CD14-positive monocyte (primary cell): ENCODE measurements at regions not wholly inside any gene's neighbourhood (a gene's known extent, or its start where the extent isn't known, plus 50 kb on each side); places are given as distances from the start of the nearest gene placed in this dataset.

Experiments used
- DNase-seq, 3 donors: peaks; one replicate each; pipeline ENCODE4 v3.0.0-alpha.2; 2011 to 2022
- H2AFZ ChIP-seq: 2 replicates; pipeline ENCODE4 v1.6.0; 2012; ENCODE audit warnings: mild to moderate bottlenecking, low read depth, low read length, inconsistent platforms; ENCODE audit not compliant: insufficient read depth, poor library complexity, severe bottlenecking
- H3K27ac ChIP-seq, 2 donors: 1 replicate in 1 of 2; 2 replicates in 1 of 2; pipeline ENCODE4 v1.5.1; 2012 to 2013; ENCODE audit warnings: low read length in 2 of 2, control low read depth in 1 of 2, inconsistent platforms in 1 of 2, low read depth in 1 of 2, mild to moderate bottlenecking in 1 of 2
- H3K27me3 ChIP-seq, 2 donors: one replicate each; pipeline versions ENCODE4 v1.6.0 to v1.6.1; 2011 to 2013; ENCODE audit warnings: low read length in 2 of 2; ENCODE audit not compliant: control insufficient read depth in 2 of 2, insufficient read depth in 2 of 2
- H3K36me3 ChIP-seq, 2 donors: replicated peaks in 1 of 2; 1 replicate in 1 of 2; 2 replicates in 1 of 2; pipeline versions ENCODE4 v1.5.1 to v1.6.1; 2012 to 2013; ENCODE audit warnings: low read length in 2 of 2, control low read depth in 1 of 2, inconsistent platforms in 1 of 2, mild to moderate bottlenecking in 1 of 2; ENCODE audit not compliant: insufficient read depth in 2 of 2, control insufficient read depth in 1 of 2
- H3K4me1 ChIP-seq, 2 donors: 1 replicate in 1 of 2; 2 replicates in 1 of 2; pipeline versions ENCODE4 v1.5.1 to v1.6.1; 2012 to 2013; ENCODE audit warnings: low read length in 2 of 2, control low read depth in 1 of 2, inconsistent platforms in 1 of 2, mild to moderate bottlenecking in 1 of 2, moderate library complexity in 1 of 2; ENCODE audit not compliant: insufficient read depth in 2 of 2, control insufficient read depth in 1 of 2
- H3K4me2 ChIP-seq: replicated peaks from 2 replicates; pipeline ENCODE3; 2012; ENCODE audit warnings: low read length, moderate library complexity, mild to moderate bottlenecking; ENCODE audit not compliant: poor library complexity, severe bottlenecking; ENCODE audit errors: extremely low read depth
- H3K4me3 ChIP-seq, 3 experiments: fragments of 200-600 bp in 1 of 3; sonication (generic) in 1 of 3; replicated peaks in 1 of 3; 1 replicate in 2 of 3; 2 replicates in 1 of 3; pipeline ENCODE4 v1.5.1; 2011 to 2013; ENCODE audit warnings: low read length in 3 of 3, mild to moderate bottlenecking in 3 of 3, control low read depth in 2 of 3, low read depth in 2 of 3, inconsistent platforms in 1 of 3, moderate library complexity in 1 of 3
- H3K79me2 ChIP-seq: 2 replicates; pipeline ENCODE4 v1.6.0; 2012; ENCODE audit warnings: mild to moderate bottlenecking, control low read depth, inconsistent platforms, low read length, moderate library complexity; ENCODE audit not compliant: insufficient read depth
- H3K9ac ChIP-seq: 2 replicates; pipeline ENCODE4 v1.6.0; 2017; ENCODE audit warnings: low read length, mild to moderate bottlenecking; ENCODE audit not compliant: insufficient read depth, poor library complexity, severe bottlenecking
- H3K9me3 ChIP-seq, 2 donors: replicated peaks in 1 of 2; 1 replicate in 1 of 2; 2 replicates in 1 of 2; pipeline versions ENCODE4 v1.5.1 to v1.6.1; 2012 to 2013; ENCODE audit warnings: low read length in 2 of 2, control low read depth in 1 of 2; ENCODE audit not compliant: control insufficient read depth in 1 of 2, insufficient read depth in 1 of 2
- H4K20me1 ChIP-seq: 2 replicates; pipeline ENCODE4 v1.6.0; 2012; ENCODE audit warnings: mild to moderate bottlenecking, low read length, control low read depth, moderate library complexity; ENCODE audit not compliant: insufficient read depth
- H3K27ac Mint-ChIP-seq, 7 donors: one replicate each; pipeline ENCODE4 v1.8.0; 2020; ENCODE audit warnings: mild to moderate bottlenecking in 7 of 7, mixed read lengths in 7 of 7, moderate library complexity in 6 of 7, inconsistent platforms in 2 of 7
- H3K27me3 Mint-ChIP-seq, 3 donors: one replicate each; pipeline ENCODE4 v1.8.0; 2021 to 2022; ENCODE audit warnings: low read depth in 3 of 3, mild to moderate bottlenecking in 3 of 3, mixed read lengths in 3 of 3, moderate library complexity in 3 of 3, inconsistent platforms in 1 of 3
- H3K36me3 Mint-ChIP-seq, 2 donors: one replicate each; pipeline ENCODE4 v1.8.0; 2020; ENCODE audit warnings: mixed read lengths in 2 of 2, inconsistent platforms in 1 of 2, mild to moderate bottlenecking in 1 of 2
- H3K4me1 Mint-ChIP-seq: one replicate; pipeline ENCODE4 v1.8.0; 2020; ENCODE audit warnings: mild to moderate bottlenecking, mixed read lengths
- H3K4me3 Mint-ChIP-seq, 2 donors: one replicate each; pipeline ENCODE4 v1.8.0; 2020; ENCODE audit warnings: mild to moderate bottlenecking in 2 of 2, mixed read lengths in 2 of 2, moderate library complexity in 1 of 2
- H3K9me3 Mint-ChIP-seq, 7 donors: one replicate each; pipeline ENCODE4 v1.8.0; 2020 to 2022; ENCODE audit warnings: mixed read lengths in 7 of 7, mild to moderate bottlenecking in 6 of 7, moderate library complexity in 6 of 7, inconsistent platforms in 2 of 7
- WGBS: methylation state at CpG from one replicate; pipeline ENCODE4 v1.1.5; 2013; ENCODE audit warnings: missing lambda C conversion rate; ENCODE audit not compliant: insufficient coverage; 5-methylcytosine and 5-hydroxymethylcytosine counted together
- intact Hi-C, 2 donors: fragments of 100-400 bp; cut with micrococcal nuclease; formaldehyde crosslinking; loops; one replicate each; pipeline versions ENCODE4 v1.15.0 to v1.15.1; 2023
- TF ChIP-seq, protein P1 (sequence below): fragments of 200-600 bp; IDR thresholded peaks from one replicate; pipeline ENCODE4 v1.8.0; 2022; ENCODE audit warnings: antibody characterized with exemption, mild to moderate bottlenecking

DNA sequence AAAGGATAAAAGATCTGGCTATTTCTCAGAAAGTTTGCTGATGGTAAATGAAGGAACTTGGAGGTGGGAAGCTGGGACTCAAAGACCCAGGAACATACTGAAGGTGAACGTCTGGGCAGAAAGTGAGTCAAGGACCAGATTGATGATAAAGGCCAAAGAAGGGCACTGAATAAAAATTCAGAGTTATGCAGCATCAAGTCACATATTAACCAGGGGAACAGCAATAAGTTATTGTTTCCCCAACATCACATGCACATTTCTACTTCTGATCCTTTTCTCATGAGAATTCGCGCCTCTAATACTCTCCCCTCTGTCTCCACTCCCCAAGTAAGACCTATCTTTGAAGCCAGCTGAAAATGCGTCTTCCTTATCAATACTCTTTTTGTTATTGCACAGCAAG lies 71.8 kb upstream of the SLC35F4 start:
- Mint-ChIP-seq H3K9me3 (peaks cover 0 to 2% (median 0%) of the 10 kb centered on the region in 7 donors), H3K4me1 (no peaks in the 10 kb centered on the region), H3K27me3 (peaks cover 0 to 1% (median 0%) of the 10 kb centered on the region in 3 donors), H3K27ac (no peak overlapping the region), H3K4me3 (no peak overlapping the region), H3K36me3 (no peaks in the 10 kb centered on the region)
- H3K9ac ChIP-seq: no peak overlapping the region
- WGBS: 100% methylated on average over 1 of the region's 4 CpGs
- DNase-seq: no peak
- H3K36me3 ChIP-seq: no peaks in the 10 kb centered on the region
- intact Hi-C loops: no loop called here
- no peaks in the 10 kb centered on the region for H3K4me1 ChIP-seq
- no peak overlapping the region for H3K27ac ChIP-seq
- H4K20me1 ChIP-seq: no peaks in the 10 kb centered on the region
- H3K9me3 ChIP-seq: no peaks in the 10 kb centered on the region
- TF ChIP-seq, protein P1, sequence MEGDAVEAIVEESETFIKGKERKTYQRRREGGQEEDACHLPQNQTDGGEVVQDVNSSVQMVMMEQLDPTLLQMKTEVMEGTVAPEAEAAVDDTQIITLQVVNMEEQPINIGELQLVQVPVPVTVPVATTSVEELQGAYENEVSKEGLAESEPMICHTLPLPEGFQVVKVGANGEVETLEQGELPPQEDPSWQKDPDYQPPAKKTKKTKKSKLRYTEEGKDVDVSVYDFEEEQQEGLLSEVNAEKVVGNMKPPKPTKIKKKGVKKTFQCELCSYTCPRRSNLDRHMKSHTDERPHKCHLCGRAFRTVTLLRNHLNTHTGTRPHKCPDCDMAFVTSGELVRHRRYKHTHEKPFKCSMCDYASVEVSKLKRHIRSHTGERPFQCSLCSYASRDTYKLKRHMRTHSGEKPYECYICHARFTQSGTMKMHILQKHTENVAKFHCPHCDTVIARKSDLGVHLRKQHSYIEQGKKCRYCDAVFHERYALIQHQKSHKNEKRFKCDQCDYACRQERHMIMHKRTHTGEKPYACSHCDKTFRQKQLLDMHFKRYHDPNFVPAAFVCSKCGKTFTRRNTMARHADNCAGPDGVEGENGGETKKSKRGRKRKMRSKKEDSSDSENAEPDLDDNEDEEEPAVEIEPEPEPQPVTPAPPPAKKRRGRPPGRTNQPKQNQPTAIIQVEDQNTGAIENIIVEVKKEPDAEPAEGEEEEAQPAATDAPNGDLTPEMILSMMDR: no peak
- no peak overlapping the region for H3K4me3 ChIP-seq
- H2AFZ ChIP-seq: no peak overlapping the region
- no peak overlapping the region for H3K4me2 ChIP-seq
- H3K79me2 ChIP-seq: no peaks in the 10 kb centered on the region
- no peaks in the 10 kb centered on the region for H3K27me3 ChIP-seq

DNA sequence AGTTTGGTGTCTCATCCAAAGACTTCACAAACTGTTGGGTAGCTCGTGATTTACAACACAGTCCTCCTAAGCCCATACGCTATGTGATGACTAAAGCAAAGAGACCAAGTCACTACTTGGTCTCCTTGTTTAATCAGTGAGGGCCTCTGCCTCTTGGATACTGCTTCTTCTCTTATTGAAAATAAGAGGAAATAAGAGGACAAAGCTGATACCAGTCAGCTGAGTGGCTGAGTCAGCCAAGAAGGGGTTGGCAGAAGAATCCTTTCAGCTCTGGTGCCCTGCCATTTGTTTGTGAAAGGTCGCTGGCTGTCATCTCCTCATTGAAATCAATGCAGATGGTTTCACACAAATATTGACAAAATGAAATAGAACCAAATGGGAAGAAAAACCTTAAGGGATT lies 67.5 kb upstream of the SLC35F4 start:
- H4K20me1 ChIP-seq: no peaks in the 10 kb centered on the region
- H3K27ac Mint-ChIP-seq: no peak overlapping the region
- no peak overlapping the region for H3K4me3 Mint-ChIP-seq
- H3K9me3 ChIP-seq: no peaks in the 10 kb centered on the region
- H3K4me3 ChIP-seq: no peak overlapping the region
- no peak overlapping the region for H2AFZ ChIP-seq
- no peak for DNase-seq
- H3K4me1 ChIP-seq: no peaks in the 10 kb centered on the region
- H3K27ac ChIP-seq: no peak overlapping the region
- TF ChIP-seq, protein P1: no peak
- no peaks in the 10 kb centered on the region for H3K36me3 ChIP-seq
- H3K4me1 Mint-ChIP-seq: peaks cover 5% of the 10 kb centered on the region
- H3K27me3 Mint-ChIP-seq: peaks cover 0 to 3% (median 0%) of the 10 kb centered on the region in 3 donors
- no peaks in the 10 kb centered on the region for H3K36me3 Mint-ChIP-seq
- H3K27me3 ChIP-seq: no peaks in the 10 kb centered on the region
- no peaks in the 10 kb centered on the region for H3K79me2 ChIP-seq
- H3K9me3 Mint-ChIP-seq: peaks cover 0 to 2% (median 1%) of the 10 kb centered on the region in 7 donors
- intact Hi-C loops: no loop called here
- H3K4me2 ChIP-seq: no peak overlapping the region
- WGBS: no CpG with 5 or more reads among the region's 3 CpGs
- H3K9ac ChIP-seq: no peak overlapping the region
